GM12878 (cell line): ENCODE measurements at regions not wholly inside any gene's neighbourhood (a gene's known extent, or its start where the extent isn't known, plus 50 kb on each side); places are given as distances from the start of the nearest gene placed in this dataset.
"Not testable (repeated sequence)": the region's sequence is repeated elsewhere in the genome, so short reads cannot be mapped to it uniquely, and the experiment has no call there.

Experiments used
- ATAC-seq: fragments of 200-7000 bp; cut with Tn5 transposase; 3 replicates; pipeline ENCODE4 v1.9.1; 2020; ENCODE audit warnings: mild to moderate bottlenecking, moderate library complexity
- BruUV-seq: library from RNA; stranded (reverse); fragments of 400-500 nt; replicated peaks from 2 replicates; lab custom pipeline; 2021; lab: Mats Ljungman, UMichigan
- CTCF ChIA-PET: fragments of 300-600 bp; sonication (Branson Sonifier 250); formaldehyde crosslinking; extraction: SDS; loops from one replicate; lab custom pipeline; 2021; ENCODE audit warnings: inconsistent platforms; lab: Yijun Ruan, JAX
- POLR2A ChIA-PET: fragments of 350-600 bp; formaldehyde crosslinking; extraction: SDS; loops from one replicate; lab custom pipeline; 2021; ENCODE audit warnings: inconsistent platforms; lab: Charles Lee
- RAD21 ChIA-PET: fragments of 300-600 bp; sonication (Branson Sonifier 250); formaldehyde crosslinking; loops from one replicate; lab custom pipeline; 2023; ENCODE audit warnings: antibody characterized with exemption; ENCODE audit not compliant: unreplicated experiment; lab: Charles Lee
- SMC1A ChIA-PET: fragments of 300-600 bp; sonication (Branson Sonifier 250); formaldehyde crosslinking; loops from one replicate; lab custom pipeline; 2023; ENCODE audit not compliant: unreplicated experiment, uncharacterized antibody; lab: Charles Lee
- DNase-seq: peaks from one replicate; pipeline ENCODE4 v3.0.0-alpha.2; 2011; ENCODE audit warnings: low read depth, low spot score
- FAIRE-seq: peaks from 3 replicates; lab custom pipeline; 2011; peaks lifted over from hg19 to GRCh38; lab: Jason Lieb, UNC
- H2AFZ ChIP-seq: 2 replicates; pipeline ENCODE4 v1.6.0; 2011; ENCODE audit warnings: low read depth, low read length, control low read depth; ENCODE audit not compliant: control insufficient read depth
- H3K27ac ChIP-seq: 2 replicates; pipeline ENCODE4 v1.5.1; 2011; ENCODE audit warnings: control low read depth; ENCODE audit not compliant: control insufficient read depth, insufficient read depth
- H3K27me3 ChIP-seq, 2 experiments: replicated peaks in 1 of 2; 2 replicates each; pipeline versions ENCODE4 v1.6.0 to v1.6.1; 2011; ENCODE audit warnings: low read length in 1 of 2; ENCODE audit not compliant: control insufficient read depth in 2 of 2, insufficient read depth in 2 of 2
- H3K36me3 ChIP-seq, 2 experiments: 2 replicates each; pipeline ENCODE4 v1.5.1; 2011; ENCODE audit warnings: low read length in 1 of 2; ENCODE audit not compliant: control insufficient read depth in 2 of 2, insufficient read depth in 2 of 2
- H3K4me1 ChIP-seq: 2 replicates; pipeline ENCODE4 v1.6.1; 2011; ENCODE audit warnings: mild to moderate bottlenecking, low read length, moderate library complexity, mixed read lengths; ENCODE audit not compliant: control insufficient read depth, insufficient read depth
- H3K4me2 ChIP-seq: 2 replicates; pipeline ENCODE4 v1.6.0; 2011; ENCODE audit warnings: control low read depth; ENCODE audit not compliant: control insufficient read depth, insufficient read depth
- H3K4me3 ChIP-seq: fragments of 200-600 bp; sonication (generic); 2 replicates; pipeline ENCODE4 v1.5.1; 2016
- H3K79me2 ChIP-seq: 2 replicates; pipeline ENCODE4 v1.6.0; 2011; ENCODE audit warnings: low read length; ENCODE audit not compliant: control insufficient read depth, insufficient read depth
- H3K9ac ChIP-seq: 2 replicates; pipeline ENCODE4 v1.8.0; 2011; ENCODE audit warnings: low read length, control low read depth, mixed read lengths; ENCODE audit not compliant: control insufficient read depth, insufficient read depth
- H3K9me3 ChIP-seq: replicated peaks from 3 replicates; pipeline ENCODE4 v1.5.1; 2011; ENCODE audit warnings: mild to moderate bottlenecking, low read length; ENCODE audit not compliant: control insufficient read depth, insufficient read depth
- H4K20me1 ChIP-seq: 2 replicates; pipeline ENCODE4 v1.6.0; 2011; ENCODE audit not compliant: control insufficient read depth, insufficient read depth
- EP300 ChIP-seq, 2 experiments: fragments of 150-350 bp in 1 of 2; IDR thresholded peaks; 2 replicates each; pipeline ENCODE4 v1.6.1; 2011 to 2012; ENCODE audit warnings: low read depth in 2 of 2, low read length in 2 of 2, borderline replicate concordance in 1 of 2, improper control_type of control experiment in 1 of 2, inconsistent platforms in 1 of 2; ENCODE audit not compliant: control insufficient read depth in 1 of 2
- LARP7 ChIP-seq: fragments of 450-650 bp; IDR thresholded peaks from 2 replicates; pipeline ENCODE4 v1.6.1; 2017; ENCODE audit warnings: mild to moderate bottlenecking
- SMAD1 ChIP-seq: fragments of 450-650 bp; IDR thresholded peaks from 2 replicates; pipeline ENCODE4 v1.6.1; 2018; ENCODE audit warnings: mild to moderate bottlenecking, low read depth; ENCODE audit not compliant: partially characterized antibody
- WGBS: methylation state at CpG from one replicate; pipeline ENCODE4 v1.1.6; 2016; ENCODE audit warnings: low lambda C conversion rate; ENCODE audit not compliant: insufficient replicate concordance, insufficient coverage; ENCODE audit errors: missing lambda C conversion rate; 5-methylcytosine and 5-hydroxymethylcytosine counted together
- in situ Hi-C: fragments of 300-500 bp; cut with MboI; formaldehyde crosslinking; loops from 9 replicates; pipeline ENCODE4 v1.14.3; 2018; ENCODE audit warnings: mixed read lengths
- intact Hi-C: fragments of 100-400 bp; cut with micrococcal nuclease; formaldehyde crosslinking; loops from one replicate; pipeline ENCODE4 v1.14.2; 2022; ENCODE audit not compliant: unreplicated experiment
- TF ChIP-seq, protein P1 (sequence below): fragments of 450-650 bp; formaldehyde crosslinking; IDR thresholded peaks from 2 replicates; pipeline ENCODE4 v1.4.0; 2020; ENCODE audit warnings: mild to moderate bottlenecking, moderate library complexity

DNA sequence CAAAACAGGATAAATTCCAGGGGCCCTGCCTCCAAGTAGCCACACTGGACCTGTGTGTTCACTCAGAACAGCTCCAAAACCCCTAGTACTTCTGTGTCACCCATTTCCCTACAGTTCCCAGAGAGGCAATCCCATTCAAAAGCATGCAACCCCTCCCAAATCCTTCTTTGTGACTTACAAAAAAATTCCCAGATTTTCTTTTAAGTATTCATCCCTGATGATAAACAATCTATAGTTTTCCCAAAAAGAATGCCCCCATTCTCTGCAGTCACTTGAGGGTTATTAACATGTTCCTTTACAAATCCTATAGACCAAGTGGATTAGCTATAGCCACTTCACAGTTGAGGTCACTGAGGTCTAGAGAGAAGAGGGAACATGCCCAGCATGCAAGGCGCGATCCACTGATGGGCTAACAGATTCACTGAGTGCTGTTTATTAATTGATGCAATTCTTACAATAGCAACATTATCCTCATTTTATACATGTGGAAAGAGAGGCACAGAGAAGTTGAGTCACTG is 85.4 kb downstream of the MYL12B start (continued):
- TF ChIP-seq, protein P1, sequence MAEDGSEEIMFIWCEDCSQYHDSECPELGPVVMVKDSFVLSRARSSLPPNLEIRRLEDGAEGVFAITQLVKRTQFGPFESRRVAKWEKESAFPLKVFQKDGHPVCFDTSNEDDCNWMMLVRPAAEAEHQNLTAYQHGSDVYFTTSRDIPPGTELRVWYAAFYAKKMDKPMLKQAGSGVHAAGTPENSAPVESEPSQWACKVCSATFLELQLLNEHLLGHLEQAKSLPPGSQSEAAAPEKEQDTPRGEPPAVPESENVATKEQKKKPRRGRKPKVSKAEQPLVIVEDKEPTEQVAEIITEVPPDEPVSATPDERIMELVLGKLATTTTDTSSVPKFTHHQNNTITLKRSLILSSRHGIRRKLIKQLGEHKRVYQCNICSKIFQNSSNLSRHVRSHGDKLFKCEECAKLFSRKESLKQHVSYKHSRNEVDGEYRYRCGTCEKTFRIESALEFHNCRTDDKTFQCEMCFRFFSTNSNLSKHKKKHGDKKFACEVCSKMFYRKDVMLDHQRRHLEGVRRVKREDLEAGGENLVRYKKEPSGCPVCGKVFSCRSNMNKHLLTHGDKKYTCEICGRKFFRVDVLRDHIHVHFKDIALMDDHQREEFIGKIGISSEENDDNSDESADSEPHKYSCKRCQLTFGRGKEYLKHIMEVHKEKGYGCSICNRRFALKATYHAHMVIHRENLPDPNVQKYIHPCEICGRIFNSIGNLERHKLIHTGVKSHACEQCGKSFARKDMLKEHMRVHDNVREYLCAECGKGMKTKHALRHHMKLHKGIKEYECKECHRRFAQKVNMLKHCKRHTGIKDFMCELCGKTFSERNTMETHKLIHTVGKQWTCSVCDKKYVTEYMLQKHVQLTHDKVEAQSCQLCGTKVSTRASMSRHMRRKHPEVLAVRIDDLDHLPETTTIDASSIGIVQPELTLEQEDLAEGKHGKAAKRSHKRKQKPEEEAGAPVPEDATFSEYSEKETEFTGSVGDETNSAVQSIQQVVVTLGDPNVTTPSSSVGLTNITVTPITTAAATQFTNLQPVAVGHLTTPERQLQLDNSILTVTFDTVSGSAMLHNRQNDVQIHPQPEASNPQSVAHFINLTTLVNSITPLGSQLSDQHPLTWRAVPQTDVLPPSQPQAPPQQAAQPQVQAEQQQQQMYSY = no peak
- no peak for TF ChIP-seq LARP7
- TF ChIP-seq SMAD1 = no peak
- TF ChIP-seq, all 136 proteins: peak for 0

DNA sequence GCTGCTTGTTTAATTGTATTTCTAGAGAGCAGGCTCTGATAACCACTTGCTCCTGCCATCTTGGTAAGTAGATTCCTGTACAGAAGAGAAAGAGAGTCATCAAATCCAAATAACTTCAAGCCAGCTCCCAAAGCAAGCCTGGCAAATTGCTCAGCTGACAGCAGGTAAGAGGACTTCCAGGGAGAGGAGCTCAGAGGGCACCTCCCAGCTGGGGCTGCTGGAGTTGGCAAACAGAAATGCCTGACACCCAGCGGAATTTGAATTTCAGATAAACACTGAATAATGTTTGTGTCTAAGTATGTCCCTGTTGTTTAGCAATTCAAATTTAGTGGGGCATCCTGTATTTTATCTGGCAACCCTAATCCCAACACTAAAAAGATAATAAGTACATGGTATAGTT is 86.2 kb downstream of the MYL12B start:
- FAIRE-seq = no peak
- H3K9me3 ChIP-seq = no peaks in the 10 kb centered on the region
- no peak for DNase-seq
- ChIA-PET CTCF (no interaction called here), SMC1A (no interaction called here), RAD21 (no interaction called here), POLR2A (no interaction called here)
- no peaks in the 10 kb centered on the region for H3K4me1 ChIP-seq
- ATAC-seq = no peak
- 100% methylated on average over 1 of the region's 1 CpG for WGBS
- intact Hi-C loops (no loop called here), in situ Hi-C loops (no loop called here)
- H4K20me1 ChIP-seq = no peaks in the 10 kb centered on the region
- H3K79me2 ChIP-seq = no peaks in the 10 kb centered on the region
- TF ChIP-seq SMAD1 (no peak), EP300 (IDR thresholded peaks at IDR 0.05; ENCODE audit: borderline replicate concordance in 1 of 2, control insufficient read depth in 1 of 2, low read depth in 2 of 2, low read length in 2 of 2) (no peak)
- no peaks in the 10 kb centered on the region; a peak in 3 of 4 replicates for H3K27me3 ChIP-seq
- no peak overlapping the region for H3K27ac ChIP-seq
- H2AFZ ChIP-seq = no peak overlapping the region
- no peak overlapping the region for H3K4me3 ChIP-seq
- no peak overlapping the region for H3K4me2 ChIP-seq
- BruUV-seq = no TSS peak
- no peak overlapping the region for H3K9ac ChIP-seq
- no peaks in the 10 kb centered on the region for H3K36me3 ChIP-seq

DNA sequence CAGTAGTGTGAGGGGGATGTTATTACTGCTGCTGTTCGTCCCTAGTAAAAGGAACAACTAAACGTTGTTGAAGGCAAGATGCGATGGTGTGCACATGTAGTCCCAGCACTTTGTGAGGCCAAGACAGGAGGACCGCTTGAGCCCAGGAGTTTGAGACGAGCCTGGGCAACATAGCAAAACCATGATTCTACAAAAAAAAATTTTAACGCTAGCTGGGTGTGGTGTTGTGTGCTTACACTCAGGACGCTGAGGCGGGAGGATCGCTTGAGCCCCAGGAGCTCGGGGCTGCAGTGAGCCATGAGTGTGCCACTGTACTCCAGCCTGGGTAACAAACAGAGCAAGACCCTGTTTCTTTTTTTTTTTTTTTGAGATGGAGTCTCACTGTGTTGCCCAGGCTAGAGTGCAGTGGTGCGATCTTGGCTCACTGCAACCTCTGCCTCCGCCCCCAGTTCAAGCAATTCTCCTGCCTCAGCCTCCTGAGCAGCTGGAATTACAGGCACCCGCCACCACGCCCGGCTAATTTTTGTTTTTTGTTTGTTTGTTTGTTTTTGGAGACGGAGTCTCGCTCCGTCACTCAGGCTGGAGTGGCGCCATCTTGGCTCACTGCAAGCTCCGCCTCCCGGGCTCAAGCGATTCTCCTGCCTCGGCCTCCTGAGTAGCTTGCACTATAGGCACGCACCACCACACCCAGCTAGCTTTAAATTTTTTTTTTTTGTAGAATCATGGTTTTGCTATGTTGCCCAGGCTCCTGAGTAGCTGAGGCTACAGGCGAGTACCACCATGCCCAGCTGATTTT is 87.3 kb downstream of the MYL12B start:
- CTCF ChIA-PET = interaction anchor here (0.9 kb wide), 1 partner anchor 45 kb away, joined by 3 read pairs; no protein-coding TSS in a partner anchor
- H4K20me1 ChIP-seq, SMC1A ChIA-PET, H3K27me3 ChIP-seq, ATAC-seq, H3K4me1 ChIP-seq, H3K36me3 ChIP-seq, H3K79me2 ChIP-seq, BruUV-seq, H3K9ac ChIP-seq, intact Hi-C loops, H2AFZ ChIP-seq, DNase-seq, RAD21 ChIA-PET, H3K4me2 ChIP-seq, POLR2A ChIA-PET, H3K27ac ChIP-seq, FAIRE-seq, in situ Hi-C loops, H3K4me3 ChIP-seq, H3K9me3 ChIP-seq: not testable (repeated sequence)
- WGBS = 70% methylated on average over 24 of the region's 25 CpGs
